ENCODE measurements at regions not wholly inside any gene's neighbourhood (a gene's known extent, or its start where the extent isn't known, plus 50 kb on each side); places are given as distances from the start of the nearest gene placed in this dataset.

DNA sequence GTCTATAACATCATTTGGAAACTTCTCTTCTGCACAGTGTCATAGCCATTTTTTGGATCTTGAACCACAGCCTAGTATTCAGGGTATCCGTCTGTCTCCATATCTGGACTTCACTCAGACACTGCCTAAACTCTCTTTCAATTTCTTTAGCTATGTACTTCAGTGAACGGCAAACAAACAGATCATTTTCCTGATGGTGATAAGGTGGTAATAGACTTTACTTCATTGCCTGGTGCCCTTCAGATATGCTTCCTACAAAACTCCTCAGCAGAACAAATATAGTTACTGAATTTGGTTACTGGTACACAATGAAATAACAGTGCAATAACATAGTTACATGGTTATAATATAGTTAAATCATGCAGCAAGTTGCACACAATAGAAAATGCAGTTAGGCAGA is 348.2 kb downstream of the ZSWIM6 start:
- H3K27me3 ChIP-seq (ENCODE audit: control insufficient read depth, insufficient read depth, low read length): peaks cover 3% of the 10 kb centered on the region
- no peaks in the 10 kb centered on the region for H3K9me3 ChIP-seq (ENCODE audit: control insufficient read depth, low read length)
- H3K9ac ChIP-seq (ENCODE audit: low read length): no peak overlapping the region
- peaks cover 1% of the 10 kb centered on the region for H3K4me1 ChIP-seq (ENCODE audit: control insufficient read depth, insufficient read depth, low read length)
- H3K4me3 ChIP-seq (ENCODE audit: low read length): no peak overlapping the region
- H3K36me3 ChIP-seq (ENCODE audit: control insufficient read depth, insufficient read depth, low read length): no peaks in the 10 kb centered on the region

DNA sequence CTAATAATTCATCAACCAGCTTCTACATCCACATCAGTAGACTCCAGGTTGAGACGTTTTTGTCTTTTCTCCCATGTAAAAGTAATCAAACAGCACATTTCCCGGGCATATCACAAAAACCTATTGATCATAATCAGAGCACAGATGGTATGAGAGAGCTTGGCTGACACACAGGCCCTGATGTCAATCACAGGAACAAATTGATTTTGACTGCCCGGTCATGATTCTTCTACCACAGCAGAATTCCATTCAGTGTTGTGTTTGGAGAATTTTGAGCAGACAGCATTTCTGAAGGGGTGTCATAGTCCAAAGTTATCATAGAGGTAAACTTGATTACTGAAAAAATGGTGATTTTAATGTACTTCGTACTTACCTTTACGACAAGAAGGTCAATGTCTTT is 351.1 kb downstream of the ZSWIM6 start:
- Histone ChIP-seq H3K4me3 (ENCODE audit: low read length) (no peak overlapping the region), H3K9me3 (ENCODE audit: control insufficient read depth, low read length) (no peaks in the 10 kb centered on the region), H3K9ac (ENCODE audit: low read length) (no peak overlapping the region), H3K36me3 (ENCODE audit: control insufficient read depth, insufficient read depth, low read length) (no peaks in the 10 kb centered on the region), H3K27me3 (ENCODE audit: control insufficient read depth, insufficient read depth, low read length) (peaks cover 9% of the 10 kb centered on the region), H3K4me1 (ENCODE audit: control insufficient read depth, insufficient read depth, low read length) (peaks cover 6% of the 10 kb centered on the region)

DNA sequence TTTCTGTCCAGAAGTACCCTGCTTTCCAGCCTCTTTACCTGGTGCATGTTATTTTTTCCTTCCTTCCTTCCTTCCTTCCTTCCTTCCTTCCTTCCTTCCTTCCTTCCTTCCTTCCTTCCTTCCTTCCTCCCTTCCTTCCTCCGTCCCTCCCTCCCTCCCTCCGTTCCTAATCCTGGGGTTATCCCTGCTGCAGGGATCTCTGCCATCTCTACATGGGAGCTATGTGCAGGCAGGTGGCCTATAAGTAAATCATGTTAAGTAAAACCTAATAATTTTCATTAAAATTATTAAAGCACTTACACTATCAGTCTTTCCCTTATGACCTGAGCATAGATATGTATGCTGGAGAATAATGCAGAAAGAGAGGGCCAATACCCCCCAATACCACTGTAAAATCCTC is 351.9 kb downstream of the ZSWIM6 start:
- no peak overlapping the region for H3K4me3 ChIP-seq (ENCODE audit: low read length)
- no peaks in the 10 kb centered on the region for H3K36me3 ChIP-seq (ENCODE audit: control insufficient read depth, insufficient read depth, low read length)
- H3K27me3 ChIP-seq (ENCODE audit: control insufficient read depth, insufficient read depth, low read length): peaks cover 9% of the 10 kb centered on the region
- H3K9ac ChIP-seq (ENCODE audit: low read length): no peak overlapping the region
- H3K9me3 ChIP-seq (ENCODE audit: control insufficient read depth, low read length): no peaks in the 10 kb centered on the region
- peaks cover 6% of the 10 kb centered on the region for H3K4me1 ChIP-seq (ENCODE audit: control insufficient read depth, insufficient read depth, low read length)

DNA sequence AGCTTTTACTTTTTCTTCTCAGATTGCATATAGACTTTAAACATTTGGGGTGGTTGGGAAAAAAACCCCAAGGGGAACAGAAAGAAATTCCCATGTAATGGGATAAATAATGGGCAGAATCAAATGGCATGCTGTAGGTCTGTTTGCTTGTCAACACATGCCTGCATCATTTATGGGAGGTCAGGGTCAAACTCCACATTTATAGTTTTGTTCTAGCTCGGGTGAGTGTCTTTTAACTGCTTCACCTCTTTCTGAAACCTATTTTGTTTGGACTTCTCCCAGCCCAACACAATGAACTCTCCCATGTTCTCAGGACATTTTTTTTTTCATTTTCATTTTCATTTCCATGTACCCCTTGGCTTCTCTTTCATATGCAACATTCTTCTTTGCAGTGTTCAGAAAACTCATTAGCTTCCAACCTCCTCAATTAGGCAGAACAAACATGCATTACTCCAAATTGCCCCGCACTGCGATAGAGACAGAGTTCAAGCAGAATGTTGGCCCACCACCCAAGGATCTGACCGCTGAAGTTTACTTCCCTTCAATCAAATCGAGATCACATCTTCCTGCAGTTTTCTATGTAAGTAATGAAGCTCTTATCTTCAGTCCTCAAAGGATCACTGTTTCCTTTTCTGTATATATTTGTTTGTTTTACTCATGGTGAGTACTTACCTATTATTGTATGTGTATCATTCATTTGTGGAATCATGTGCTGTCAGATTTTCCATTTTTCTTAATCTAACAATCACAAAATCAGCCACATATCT is 354.6 kb downstream of the ZSWIM6 start:
- Histone ChIP-seq H3K4me3 (ENCODE audit: low read length) (no peak overlapping the region), H3K27me3 (ENCODE audit: control insufficient read depth, insufficient read depth, low read length) (peaks cover 6% of the 10 kb centered on the region), H3K36me3 (ENCODE audit: control insufficient read depth, insufficient read depth, low read length) (no peaks in the 10 kb centered on the region), H3K4me1 (ENCODE audit: control insufficient read depth, insufficient read depth, low read length) (peaks cover 6% of the 10 kb centered on the region), H3K9ac (ENCODE audit: low read length) (no peak overlapping the region), H3K9me3 (ENCODE audit: control insufficient read depth, low read length) (no peaks in the 10 kb centered on the region)

DNA sequence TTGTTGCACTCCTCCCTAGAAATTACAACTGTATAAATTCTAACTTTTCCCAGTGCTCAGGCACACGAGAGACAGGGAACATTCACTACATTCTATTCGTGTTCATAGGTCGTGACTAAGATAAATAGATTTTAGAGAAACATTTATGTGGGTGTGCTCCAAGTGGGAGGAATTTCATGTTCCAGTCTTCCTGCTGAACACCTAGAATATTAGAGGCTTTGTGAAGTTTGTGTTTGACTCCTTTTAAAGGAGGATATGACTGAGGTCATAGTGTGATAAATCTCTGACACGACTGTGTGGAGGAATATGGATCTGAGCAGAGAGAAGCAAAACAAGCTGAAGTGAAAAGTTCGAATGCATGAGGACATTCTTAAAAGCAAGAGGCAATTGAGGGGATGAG is 355.3 kb downstream of the ZSWIM6 start:
- no peak overlapping the region for H3K4me3 ChIP-seq (ENCODE audit: low read length)
- peaks cover 6% of the 10 kb centered on the region for H3K4me1 ChIP-seq (ENCODE audit: control insufficient read depth, insufficient read depth, low read length)
- H3K9me3 ChIP-seq (ENCODE audit: control insufficient read depth, low read length): no peaks in the 10 kb centered on the region
- H3K9ac ChIP-seq (ENCODE audit: low read length): no peak overlapping the region
- peaks cover 6% of the 10 kb centered on the region for H3K27me3 ChIP-seq (ENCODE audit: control insufficient read depth, insufficient read depth, low read length)
- H3K36me3 ChIP-seq (ENCODE audit: control insufficient read depth, insufficient read depth, low read length): no peaks in the 10 kb centered on the region

DNA sequence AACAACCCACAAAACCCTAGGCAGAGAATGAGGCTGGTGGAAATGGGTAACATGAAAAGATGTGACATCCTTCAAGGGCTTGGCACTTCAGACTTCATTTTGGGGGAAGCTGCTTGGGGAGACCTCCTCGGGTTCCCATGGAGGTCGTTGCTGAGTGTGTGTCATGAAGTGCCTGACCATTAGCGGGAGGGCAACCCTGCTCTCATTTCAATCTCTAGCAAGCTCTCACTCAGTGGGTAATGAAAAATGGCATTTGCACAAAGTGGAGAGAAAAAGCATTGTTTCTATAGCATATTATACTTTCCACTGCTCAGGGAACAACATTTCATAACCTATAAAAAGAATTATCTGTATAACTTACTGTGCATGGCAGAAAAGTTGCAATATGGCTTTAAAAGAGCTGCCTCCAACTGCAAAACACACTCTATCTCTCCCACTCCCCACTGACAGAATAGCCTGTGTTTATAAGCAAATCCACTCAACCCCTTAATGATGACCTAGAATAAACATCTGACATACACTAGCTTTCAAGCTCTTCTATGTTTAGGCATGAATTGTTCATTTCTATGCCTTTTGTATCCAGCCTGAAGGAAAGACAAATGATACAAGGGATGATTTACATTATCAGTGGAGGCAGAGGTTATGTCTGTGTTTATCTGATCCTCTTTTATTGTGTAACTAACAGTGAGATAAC is 357.2 kb downstream of the ZSWIM6 start:
- Histone ChIP-seq H3K4me3 (ENCODE audit: low read length) (no peak overlapping the region), H3K36me3 (ENCODE audit: control insufficient read depth, insufficient read depth, low read length) (no peaks in the 10 kb centered on the region), H3K4me1 (ENCODE audit: control insufficient read depth, insufficient read depth, low read length) (peaks cover 6% of the 10 kb centered on the region), H3K9me3 (ENCODE audit: control insufficient read depth, low read length) (no peaks in the 10 kb centered on the region), H3K9ac (ENCODE audit: low read length) (no peak overlapping the region), H3K27me3 (ENCODE audit: control insufficient read depth, insufficient read depth, low read length) (peaks cover 6% of the 10 kb centered on the region)

DNA sequence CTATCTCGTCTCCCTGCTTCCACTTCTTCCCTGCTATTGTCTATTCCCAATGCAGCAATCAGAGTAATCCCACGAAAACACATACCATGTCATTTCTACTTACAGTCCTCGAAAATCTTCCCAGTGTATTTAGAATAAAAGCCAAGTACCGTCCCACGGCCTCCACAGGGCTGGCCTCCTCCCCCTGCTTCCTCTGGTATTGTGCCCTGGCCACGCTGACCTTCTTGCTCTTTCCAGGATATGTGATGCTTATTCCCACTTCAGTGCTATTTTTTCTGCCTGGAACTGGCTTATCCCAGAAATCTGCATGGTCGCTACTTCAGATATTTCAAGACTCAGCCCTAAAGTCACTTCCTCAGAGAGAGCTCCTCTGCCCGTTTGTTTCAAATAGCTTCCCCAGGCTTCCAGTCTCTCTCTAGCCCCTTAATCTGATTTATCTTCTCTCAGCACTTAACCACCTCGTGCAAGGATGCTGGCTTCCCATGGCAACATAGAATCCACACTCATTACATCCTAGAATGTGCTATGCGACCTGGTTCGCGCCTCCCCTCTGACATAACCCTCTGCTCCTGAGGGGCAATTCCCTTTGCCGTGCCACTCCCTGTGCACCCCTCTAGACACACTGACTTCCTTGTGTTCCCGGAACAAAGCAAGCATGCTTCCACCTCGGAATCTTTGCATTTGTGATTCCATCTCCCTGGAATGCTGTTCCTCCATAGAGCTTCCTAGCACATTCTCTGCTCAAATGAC is 365.9 kb downstream of the ZSWIM6 start:
- Histone ChIP-seq H3K4me3 (ENCODE audit: low read length) (no peak overlapping the region), H3K4me1 (ENCODE audit: control insufficient read depth, insufficient read depth, low read length) (no peaks in the 10 kb centered on the region), H3K36me3 (ENCODE audit: control insufficient read depth, insufficient read depth, low read length) (no peaks in the 10 kb centered on the region), H3K9ac (ENCODE audit: low read length) (no peak overlapping the region), H3K27me3 (ENCODE audit: control insufficient read depth, insufficient read depth, low read length) (no peaks in the 10 kb centered on the region), H3K9me3 (ENCODE audit: control insufficient read depth, low read length) (no peaks in the 10 kb centered on the region)

DNA sequence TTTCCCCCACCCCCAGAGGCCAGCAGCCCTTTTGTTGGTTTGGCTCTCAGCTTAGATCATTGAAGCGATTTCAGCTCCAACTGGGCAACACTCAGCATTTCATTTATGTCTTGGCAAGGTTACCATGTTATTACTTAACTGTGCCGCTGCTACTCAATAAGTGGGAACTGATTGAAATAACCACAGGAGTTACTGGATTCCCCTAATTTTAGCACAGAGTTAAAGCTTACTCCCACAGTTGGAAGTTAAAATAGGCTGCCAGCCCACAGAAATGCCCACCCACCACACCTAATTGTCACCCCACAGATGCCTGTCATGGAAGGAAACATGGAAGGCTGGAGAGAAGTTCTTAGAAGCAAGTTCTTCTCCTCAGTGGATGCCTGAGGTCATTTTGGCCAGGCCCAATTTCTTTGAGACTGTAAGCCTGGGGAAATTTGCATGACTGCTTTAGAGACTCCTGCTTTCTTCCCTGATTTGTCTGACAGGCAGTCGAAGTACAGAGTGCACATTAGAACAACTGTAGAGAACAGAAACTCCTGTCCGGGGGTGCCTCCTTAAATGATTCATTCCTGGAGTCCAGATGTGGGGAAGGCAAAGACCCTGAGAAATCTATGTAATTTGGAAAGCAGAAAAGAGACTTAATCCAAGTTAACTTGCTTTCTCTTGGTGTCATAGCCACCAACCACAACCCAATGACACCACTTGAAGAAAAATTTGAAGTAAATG is 370.0 kb downstream of the ZSWIM6 start:
- Histone ChIP-seq H3K9ac (ENCODE audit: low read length) (no peak overlapping the region), H3K9me3 (ENCODE audit: control insufficient read depth, low read length) (no peaks in the 10 kb centered on the region), H3K36me3 (ENCODE audit: control insufficient read depth, insufficient read depth, low read length) (no peaks in the 10 kb centered on the region), H3K4me1 (ENCODE audit: control insufficient read depth, insufficient read depth, low read length) (no peaks in the 10 kb centered on the region), H3K4me3 (ENCODE audit: low read length) (no peak overlapping the region), H3K27me3 (ENCODE audit: control insufficient read depth, insufficient read depth, low read length) (no peaks in the 10 kb centered on the region)

DNA sequence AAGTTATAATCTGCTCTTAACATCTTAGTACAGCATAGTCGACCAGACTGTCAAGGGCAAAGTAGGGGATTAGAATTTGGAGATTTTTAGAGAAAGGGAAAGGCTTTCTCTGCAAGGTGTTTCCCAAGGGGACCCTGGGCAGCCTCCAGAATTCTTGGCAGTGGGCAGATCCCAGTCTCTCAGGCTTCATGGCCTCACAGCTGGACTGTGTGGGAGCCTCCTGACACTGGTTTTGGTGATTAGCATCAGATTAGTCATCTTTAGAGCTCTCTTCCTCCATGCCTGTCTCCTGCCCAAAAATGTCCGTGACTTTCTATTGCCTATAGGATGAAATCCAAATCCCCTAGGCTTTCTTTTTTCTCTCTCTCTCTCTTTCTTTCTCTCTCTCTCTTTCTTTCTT is 370.7 kb downstream of the ZSWIM6 start:
- Histone ChIP-seq H3K36me3 (ENCODE audit: control insufficient read depth, insufficient read depth, low read length) (no peaks in the 10 kb centered on the region), H3K9me3 (ENCODE audit: control insufficient read depth, low read length) (no peaks in the 10 kb centered on the region), H3K4me3 (ENCODE audit: low read length) (no peak overlapping the region), H3K9ac (ENCODE audit: low read length) (no peak overlapping the region), H3K4me1 (ENCODE audit: control insufficient read depth, insufficient read depth, low read length) (no peaks in the 10 kb centered on the region), H3K27me3 (ENCODE audit: control insufficient read depth, insufficient read depth, low read length) (no peaks in the 10 kb centered on the region)

DNA sequence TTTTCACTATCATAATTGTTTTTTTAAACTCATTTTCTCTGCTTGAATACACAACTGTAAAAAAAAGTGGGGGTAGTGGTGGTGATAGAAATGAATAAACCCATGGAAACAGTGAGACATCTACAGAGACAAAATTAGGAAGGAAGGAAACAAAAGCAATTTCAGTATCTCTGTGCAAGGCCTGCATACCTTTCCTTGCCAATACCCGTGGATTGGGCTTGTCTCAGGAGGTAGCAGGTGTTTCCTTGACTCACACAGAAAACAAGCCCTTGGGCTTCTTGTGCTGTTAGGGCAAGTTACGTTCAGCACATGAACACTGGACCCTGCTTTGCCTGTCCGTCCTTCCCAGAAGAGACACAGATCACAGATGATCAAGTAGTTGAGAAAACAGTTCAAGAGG is 372.2 kb downstream of the ZSWIM6 start:
- Histone ChIP-seq H3K27me3 (ENCODE audit: control insufficient read depth, insufficient read depth, low read length) (no peaks in the 10 kb centered on the region), H3K9me3 (ENCODE audit: control insufficient read depth, low read length) (no peaks in the 10 kb centered on the region), H3K4me1 (ENCODE audit: control insufficient read depth, insufficient read depth, low read length) (no peaks in the 10 kb centered on the region)

DNA sequence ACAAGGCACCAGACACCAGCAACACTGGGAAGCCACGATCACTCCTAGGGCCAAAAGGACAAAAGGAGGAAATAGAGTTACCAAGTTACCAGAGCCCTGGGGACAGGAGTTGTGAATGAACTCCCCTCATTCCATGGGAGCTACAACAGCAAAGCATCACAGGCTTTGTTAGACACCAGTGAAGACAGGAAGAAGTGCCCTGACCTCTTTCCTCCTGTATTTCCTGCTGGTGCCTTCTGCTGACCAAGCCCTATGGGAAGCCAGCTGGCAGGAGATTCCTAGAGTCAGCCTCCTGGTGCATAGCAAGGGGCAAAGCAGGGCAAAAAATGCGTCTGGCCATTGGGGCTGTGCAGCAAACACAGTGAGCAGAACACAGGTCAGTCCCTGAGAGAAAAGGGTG is 374.7 kb downstream of the ZSWIM6 start:
- H3K4me3 ChIP-seq (ENCODE audit: low read length): no peak overlapping the region
- H3K9me3 ChIP-seq (ENCODE audit: control insufficient read depth, low read length): no peaks in the 10 kb centered on the region
- no peaks in the 10 kb centered on the region for H3K27me3 ChIP-seq (ENCODE audit: control insufficient read depth, insufficient read depth, low read length)
- H3K36me3 ChIP-seq (ENCODE audit: control insufficient read depth, insufficient read depth, low read length): no peaks in the 10 kb centered on the region
- H3K4me1 ChIP-seq (ENCODE audit: control insufficient read depth, insufficient read depth, low read length): no peaks in the 10 kb centered on the region
- no peak overlapping the region for H3K9ac ChIP-seq (ENCODE audit: low read length)

More for the DNA sequence above, 372.2 kb downstream of the ZSWIM6 start:
- Histone ChIP-seq H3K36me3 (ENCODE audit: control insufficient read depth, insufficient read depth, low read length) (no peaks in the 10 kb centered on the region), H3K9ac (ENCODE audit: low read length) (no peak overlapping the region), H3K4me3 (ENCODE audit: low read length) (no peak overlapping the region)
